ENCODE measurements at regions not wholly inside any gene's neighbourhood (a gene's known extent, or its start where the extent isn't known, plus 50 kb on each side); places are given as distances from the start of the nearest gene placed in this dataset.

DNA sequence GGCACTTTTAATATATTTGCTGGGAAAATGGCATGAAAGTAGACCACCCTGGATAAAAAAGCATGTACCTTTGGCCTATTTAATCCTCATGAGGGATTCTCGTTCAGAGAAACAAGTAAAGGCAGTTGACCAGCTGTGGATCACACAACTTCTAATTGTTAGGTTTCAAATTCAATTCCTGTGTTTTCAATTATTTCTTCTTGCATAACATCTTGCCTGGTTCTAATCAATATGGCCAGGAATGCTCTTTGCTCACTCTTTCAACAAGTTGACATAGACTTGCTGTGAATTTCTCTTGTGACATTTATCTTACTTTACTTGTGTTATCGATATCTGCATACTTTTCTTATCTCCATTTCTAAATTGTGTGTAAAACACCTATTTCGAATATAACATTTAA, 211.8 kb downstream of the SLC7A11 start:
- no peak for DNase-seq (ENCODE audit: low read depth)

DNA sequence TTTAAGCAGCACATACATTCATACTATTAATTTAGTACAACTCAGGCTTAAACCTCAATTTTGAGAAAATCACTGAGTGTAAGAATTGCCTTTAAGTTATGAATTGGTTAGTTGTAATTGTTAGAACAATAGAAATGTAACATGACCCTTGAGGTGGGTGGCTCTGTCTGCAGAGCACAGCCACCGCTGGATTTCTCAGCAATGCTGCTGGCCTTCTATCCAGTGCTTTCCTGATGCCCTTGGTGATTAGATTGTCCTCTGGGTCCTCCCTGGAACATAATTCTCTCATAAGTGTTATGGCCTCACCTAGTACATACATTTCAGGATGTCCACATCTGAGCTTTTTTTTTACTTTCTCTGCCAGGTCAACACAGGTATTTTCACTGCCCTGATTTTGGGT, 213.2 kb downstream of the SLC7A11 start:
- DNase-seq (ENCODE audit: low read depth) = no peak

DNA sequence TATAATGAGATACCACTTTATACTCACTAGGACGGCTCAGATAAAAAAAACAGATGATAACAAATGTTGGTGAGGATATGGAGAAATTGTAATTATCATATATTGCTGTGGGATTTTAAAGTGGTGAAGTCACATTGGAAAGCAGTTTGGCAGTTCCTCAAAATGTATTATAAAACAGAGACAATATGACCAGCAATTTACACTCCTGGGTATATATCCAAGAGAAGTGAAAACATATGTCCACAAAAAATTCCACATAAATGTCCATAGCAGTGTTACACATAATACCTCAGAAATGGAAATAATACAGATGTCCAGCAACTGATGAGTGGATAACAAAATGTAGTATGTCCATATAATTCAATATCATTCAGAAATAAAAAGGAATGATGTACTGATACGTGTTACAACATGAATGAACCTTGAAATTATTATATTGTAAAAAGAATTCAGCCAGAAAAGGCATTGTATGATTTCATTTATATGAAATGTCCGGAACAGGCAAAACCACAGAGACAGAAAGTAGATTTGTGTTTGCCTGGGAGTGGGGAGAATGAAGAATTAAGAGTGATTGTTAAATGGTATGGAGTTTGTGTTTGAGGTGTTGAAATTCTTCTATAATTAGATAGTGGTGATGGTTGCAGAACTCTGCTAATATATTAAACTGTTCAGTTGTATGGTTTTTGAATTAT, 220.9 kb downstream of the SLC7A11 start:
- no peak for DNase-seq (ENCODE audit: low read depth)

DNA sequence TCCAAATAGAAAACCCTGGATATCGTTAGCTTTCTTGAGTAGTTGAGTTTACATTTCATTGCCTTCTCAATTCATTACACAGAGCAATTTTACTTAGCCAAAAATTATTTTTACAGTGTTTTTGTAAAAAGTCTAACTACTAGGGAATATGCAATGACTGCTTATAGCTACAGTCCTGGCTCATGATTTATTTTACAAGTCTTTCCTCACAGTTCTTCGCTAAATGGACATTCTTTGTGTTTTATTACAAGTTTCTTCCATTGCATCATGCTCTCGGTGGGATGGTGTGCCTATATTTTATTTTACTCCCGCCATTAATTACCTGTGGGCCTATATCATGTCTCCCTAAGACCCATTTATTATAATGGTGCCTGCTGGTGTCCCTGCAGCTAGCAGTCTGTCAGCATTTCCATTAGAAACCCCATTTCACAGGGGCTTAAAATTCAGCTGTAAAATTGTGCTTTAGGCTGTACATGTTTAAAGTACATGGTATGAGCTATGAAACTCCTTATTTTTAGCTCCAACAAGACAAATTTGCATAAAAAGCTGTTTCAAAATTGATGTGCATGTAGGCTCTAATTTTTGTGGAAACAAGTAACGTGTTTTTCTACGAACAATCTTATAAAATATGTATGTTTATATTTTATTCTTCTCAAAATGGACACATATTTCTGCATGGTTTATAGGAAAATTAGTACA, 227.4 kb downstream of the SLC7A11 start:
- no peak for DNase-seq (ENCODE audit: low read depth)

DNA sequence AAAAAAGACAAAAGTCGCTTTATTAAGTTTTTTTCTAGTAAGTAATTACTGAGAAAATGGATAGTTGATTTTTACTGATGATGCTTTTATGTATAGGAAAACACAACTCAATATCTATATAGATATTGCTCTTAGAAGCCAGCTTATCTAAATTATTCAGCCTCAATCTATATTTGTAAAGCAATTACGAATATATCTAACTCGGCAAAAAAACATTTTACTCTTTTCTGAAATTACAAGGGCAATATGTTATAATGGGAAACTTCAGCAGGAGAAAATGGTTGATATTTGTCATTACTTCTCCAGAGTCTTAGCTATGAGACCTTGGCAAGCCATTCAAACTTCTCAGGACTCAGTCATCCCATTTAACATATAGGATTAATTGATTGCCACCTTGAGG, 228.5 kb downstream of the SLC7A11 start:
- DNase-seq (ENCODE audit: low read depth) = no peak

DNA sequence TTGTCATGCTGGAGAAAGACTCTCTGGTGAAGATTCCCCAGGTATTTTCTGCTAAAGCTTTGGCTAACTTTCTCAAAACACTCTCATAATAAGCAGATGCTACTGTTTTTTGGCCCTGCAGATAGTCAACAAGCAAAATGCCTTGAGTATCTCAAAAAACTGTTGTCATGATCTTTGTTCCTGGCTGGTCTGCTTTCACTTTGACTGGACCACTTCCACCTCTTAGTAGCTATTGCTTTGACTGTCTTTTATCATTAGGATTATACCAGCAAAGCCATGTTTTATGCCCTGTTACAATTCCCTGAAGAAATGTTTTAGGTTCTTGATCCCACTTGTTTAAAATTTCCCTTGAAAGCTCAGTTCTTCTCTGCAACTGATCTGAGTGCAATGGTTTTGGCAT, 231.5 kb downstream of the SLC7A11 start:
- no peak for DNase-seq (ENCODE audit: low read depth)

DNA sequence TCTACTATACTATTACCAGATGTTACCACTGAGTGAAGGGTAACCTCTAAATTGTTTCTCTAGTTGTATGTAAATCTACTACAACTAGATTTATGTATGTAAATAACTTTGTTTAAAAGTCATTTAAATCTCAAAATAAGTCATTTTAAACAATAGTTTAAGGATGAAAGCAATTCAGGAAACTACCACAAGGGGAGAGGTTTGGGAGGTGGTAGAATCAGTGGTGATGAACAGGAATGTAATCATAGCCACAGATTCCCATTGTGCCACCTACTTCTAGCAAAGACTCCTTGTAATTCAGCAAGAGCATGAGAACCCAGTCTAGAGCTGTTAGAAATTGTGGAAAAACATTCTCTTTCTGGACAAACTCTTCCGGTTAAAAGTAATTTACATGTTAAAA, 234.6 kb downstream of the SLC7A11 start:
- no peak for DNase-seq (ENCODE audit: low read depth)

DNA sequence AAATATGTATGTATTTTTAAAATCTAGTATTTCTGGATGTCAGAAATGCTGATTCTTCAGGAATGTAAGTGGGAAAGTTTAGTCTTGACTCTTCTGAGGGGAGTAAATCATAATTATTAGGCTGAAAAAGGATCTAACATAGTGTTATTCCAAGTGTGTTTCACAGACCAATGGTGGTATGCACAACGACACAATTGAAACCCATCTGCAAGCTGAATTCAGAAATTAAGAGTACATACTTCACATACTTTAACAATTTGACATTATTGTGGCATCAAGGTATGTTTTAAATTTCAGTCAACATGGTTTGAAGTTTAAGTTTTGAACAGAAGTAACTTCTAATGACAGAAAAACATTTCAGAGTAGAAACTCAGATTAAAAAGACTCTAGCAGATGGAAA, 236.7 kb downstream of the SLC7A11 start:
- DNase-seq (ENCODE audit: low read depth) = no peak

DNA sequence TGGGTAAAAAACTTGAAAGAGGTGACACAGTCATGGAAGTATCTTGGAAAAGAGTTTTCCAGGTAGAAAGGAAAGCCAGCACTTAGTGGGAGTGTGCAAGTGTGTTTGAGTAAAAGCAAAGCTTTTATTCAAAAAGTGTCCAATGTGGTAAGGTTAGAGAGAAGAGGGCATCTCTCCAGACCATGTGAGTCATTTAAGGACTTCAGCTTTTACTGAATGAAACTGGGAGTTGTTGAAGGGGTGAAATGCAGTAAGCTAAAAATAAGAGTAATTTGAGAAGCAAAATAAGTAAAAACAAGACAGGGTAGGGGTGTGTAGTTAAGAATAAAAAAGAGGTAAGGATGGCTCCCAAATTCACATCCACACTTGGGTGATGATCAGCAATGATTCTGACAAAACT, 238.9 kb downstream of the SLC7A11 start:
- peak; percentile 38 for DNase-seq (ENCODE audit: low read depth)

DNA sequence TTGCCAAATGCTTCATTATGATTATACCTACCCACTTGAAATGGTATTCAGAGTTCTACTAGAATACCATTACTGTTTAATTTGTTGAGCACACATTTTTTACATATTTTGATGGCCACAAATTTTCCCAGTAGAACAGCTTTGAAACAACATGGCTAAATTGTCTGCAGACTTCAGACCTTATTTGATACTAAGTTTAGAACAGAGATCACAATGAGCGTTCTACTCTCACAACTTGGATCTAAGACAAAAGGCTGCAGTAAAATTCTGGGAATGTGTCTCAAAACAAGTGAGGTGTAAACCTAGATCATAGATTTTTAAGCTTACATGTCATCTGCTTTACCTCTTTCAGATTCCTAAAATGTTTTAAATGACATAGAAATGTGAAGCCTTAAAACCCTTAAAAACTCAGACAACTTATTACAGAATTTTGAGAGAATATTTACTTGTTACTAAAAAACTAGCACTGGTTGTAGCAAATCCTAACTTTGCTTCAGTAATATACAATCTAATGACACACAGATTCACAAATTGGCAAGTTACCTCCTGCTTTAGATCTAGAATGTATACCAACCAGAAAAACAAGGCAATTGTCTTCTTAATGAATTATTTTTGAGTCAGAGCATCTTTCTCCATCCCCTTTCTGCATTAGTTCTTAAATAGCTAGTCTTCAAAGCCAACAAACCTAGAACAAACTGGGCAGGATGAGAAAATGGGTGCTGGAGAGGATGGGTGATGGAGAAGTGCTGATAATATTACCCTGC, 243.3 kb downstream of the SLC7A11 start:
- DNase-seq (ENCODE audit: low read depth) = peak; percentile 51

DNA sequence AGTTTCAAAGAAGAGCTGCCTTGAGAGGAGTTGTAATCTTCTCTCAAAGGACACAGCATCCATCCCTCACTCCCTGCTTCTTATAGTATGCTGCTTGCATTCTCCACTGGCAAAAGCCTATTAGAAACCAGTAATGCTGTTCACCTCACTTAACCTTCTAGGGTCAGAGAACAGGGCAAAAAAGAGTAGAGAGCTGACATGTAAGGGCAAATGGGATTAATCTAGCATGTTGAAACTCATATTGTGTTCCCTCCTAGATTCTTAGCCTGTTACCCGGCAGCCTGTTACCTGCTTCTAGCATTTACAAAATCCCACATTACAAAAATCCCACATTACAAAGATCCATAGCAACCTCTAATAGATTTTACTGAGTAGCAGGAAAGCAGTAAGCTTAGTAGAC, 244.7 kb downstream of the SLC7A11 start:
- no peak for DNase-seq (ENCODE audit: low read depth)

DNA sequence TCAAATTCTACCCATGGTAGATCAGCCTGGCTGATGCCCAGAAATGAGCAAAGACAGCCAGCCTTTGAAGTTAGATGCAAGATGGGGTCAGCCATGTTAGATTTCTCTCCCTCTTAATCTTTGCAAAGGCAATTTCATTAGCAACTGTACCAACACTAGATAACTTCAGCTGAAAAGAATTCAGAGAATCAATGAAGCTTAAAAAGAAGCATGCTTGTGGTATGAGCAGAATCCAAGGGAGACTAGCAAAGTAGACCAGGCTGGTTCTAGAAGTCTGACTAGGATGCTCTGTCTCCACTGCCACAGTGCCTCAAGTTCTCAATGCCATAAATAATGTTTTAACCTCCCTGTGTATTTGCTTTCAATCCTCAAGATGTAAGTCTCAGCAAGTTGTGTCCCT, 247.3 kb downstream of the SLC7A11 start:
- DNase-seq (ENCODE audit: low read depth) = peak; percentile 17

DNA sequence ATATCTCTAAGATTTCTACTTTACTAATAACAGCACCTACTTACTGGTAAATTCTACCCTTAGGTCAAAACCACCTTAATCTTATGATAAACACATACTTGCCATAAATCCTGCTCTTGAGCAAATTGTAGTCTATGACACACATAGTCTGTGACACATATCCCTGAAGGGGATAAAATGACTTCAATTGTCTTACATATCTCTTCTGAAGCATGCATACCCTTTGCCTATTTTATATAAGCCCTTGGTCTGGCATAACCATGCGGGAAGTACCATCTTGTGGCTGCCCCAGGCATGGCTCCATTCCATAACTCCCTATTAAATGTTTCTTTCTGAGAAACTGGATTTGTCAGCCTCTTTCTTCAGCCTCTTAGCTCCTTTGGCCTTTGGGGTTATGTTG, 248.9 kb downstream of the SLC7A11 start:
- DNase-seq (ENCODE audit: low read depth) = no peak

DNA sequence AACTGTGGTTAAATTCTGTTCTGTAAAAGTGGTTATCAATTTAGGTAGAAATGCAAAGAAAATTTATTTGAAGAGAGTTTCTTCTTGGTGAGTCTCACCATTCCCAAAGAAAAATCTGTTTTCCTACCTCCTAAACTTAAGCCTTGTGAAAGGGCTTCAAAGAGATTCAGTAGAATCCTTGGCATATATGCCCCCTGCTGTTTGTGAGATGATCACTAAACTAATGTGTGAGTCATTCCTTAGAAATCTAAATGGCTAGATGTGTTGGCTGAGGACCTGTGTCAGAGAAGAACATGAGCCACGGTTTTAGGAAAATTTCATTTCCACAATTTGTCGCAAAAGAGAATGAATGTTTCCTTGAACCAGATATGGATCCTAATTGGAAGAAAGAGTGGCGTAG, 260.9 kb downstream of the SLC7A11 start:
- no peak for DNase-seq (ENCODE audit: low read depth)

DNA sequence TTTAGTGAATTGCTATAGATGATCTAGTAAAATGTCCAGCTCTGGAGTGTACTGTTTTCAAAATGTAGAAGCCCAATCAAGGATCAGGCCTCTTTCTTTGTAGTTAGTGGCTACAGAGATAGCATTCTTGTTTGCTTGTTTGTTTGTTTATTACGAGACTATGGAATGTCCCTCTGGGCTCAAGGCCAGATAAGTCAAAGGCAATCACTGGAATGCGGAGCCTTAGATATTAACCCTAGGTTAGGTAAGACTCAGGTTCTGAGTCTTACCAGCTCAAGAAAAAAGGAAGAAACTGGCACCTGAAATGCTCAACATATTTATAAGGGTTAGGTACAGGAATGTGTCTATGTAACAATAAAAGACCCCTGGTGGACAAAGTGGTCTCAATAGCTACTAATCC, 261.5 kb downstream of the SLC7A11 start:
- no peak for DNase-seq (ENCODE audit: low read depth)

DNA sequence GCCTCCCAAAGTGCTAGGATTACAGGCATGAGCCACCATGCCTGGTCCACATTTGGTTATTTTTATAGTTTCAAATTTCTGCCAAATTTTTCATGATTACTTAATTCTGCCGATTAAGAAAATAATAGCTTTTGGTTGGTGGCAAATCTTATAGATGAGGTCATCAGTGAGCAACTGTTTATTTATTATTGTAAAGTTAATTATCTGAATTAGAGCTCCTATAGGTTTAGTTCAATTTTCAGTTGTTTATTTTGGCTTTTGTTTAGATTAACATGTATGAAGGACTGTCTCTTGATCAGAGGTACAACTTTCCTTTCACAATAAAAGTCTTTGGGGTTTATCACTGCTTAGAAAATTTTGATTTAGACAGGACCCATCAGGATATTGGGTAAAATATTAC, 262.2 kb downstream of the SLC7A11 start:
- no peak for DNase-seq (ENCODE audit: low read depth)

DNA sequence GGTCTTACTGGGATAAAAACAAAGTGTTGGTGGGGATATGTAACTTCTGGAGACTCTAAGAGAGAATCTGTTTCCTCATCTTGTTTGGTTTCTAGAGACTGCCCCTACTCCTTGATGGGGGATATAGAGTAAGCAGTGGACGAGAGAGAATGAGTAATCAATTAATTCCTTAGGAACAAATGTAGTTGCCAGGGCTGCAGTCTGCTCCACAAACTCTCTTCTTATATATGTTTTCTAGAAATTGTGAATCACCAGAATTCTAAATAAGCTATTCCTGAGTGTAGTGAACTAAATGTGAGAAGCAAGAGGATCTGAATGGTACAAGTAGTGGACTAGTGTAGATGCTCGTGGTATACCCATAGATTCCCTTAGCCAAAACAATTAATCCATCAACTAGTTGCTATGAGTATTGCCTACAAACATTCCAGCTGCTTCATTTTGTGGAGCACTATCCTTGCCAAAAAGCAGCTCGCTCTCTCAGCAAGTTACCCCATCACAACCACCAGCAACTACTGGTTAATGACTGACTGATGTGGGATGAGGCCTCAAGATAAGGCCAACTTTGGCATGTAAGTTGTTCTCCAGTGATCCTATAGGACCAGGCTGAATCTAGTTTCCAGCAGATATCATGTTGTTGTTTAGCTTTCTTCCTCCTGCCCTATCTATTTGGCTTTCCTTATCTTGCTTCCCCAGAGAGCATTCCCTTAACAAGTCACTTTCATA, 273.0 kb downstream of the SLC7A11 start:
- DNase-seq (ENCODE audit: low read depth) = peak; percentile 9

DNA sequence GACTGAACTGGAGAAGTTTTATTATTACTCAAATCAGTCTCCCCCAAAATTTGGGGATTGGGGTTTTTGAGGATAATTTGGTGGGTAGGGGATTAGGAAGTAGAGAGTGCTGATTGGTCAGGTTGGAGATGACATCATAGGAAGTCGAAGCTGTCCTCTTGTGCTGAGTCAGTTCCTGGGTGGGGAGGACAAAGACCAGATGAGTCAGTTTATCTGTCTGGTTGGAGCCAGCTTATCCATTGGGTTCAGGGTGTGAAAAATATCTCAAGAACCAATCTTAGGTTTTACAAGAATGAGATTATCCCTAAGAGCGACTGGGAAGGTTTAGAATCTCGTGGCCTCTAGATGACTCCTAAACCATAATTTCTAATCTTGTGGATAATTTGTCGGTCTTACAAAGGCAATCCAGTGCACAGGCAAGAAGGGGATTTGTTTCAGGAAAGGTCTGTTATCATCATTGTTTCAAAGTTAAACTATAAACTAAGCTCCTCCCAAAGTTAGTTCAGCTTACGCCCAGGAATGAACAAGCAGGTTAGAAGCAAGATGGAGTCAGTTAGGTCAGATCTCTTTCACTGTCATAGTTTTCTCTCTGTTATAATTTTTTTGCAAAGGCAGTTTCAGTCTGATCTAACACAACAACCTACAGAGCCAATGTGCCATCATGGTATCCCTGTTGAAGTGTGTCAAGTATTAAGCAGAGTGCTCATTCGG, 274.5 kb downstream of the SLC7A11 start:
- DNase-seq (ENCODE audit: low read depth) = no peak

DNA sequence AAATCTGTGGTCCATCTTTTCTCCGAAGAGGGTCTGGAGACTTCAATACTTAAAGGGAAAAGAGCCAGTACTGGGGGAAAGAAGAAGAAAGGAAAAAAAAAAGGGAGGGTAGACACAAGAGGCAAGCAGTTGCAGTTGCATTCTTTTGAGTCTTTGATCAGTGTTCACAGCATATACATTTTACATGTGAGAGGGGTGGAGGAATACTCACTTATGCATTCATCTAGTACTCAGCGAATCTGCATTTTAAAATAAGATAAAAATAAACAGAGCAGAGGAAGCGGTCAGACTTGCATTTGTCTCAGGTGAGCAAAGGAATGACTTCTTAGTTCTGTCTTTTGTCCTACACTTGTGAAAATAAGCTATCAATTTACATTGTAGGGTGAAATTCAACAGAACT, 275.6 kb downstream of the SLC7A11 start:
- no peak for DNase-seq (ENCODE audit: low read depth)

DNA sequence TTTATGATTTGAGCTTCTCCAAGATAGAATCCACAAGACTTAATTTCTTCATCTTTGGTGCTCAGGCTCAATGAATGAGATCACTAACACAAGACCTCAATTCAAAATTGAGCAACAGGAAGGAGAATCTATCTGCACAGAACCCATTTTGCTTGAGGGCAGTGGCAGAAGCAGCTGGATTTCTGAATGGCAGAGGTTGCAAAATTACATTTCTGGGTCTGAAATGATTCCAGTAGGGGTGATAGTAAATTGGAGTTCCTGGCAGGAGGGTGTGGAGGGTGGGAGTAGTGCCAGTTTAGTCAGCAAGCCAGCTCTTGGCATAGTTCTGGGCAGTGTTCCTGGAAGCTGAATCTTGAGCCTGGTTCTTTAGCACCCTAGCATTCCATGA, 281.1 kb downstream of the SLC7A11 start:
- DNase-seq (ENCODE audit: low read depth) = peak; percentile 71

DNA sequence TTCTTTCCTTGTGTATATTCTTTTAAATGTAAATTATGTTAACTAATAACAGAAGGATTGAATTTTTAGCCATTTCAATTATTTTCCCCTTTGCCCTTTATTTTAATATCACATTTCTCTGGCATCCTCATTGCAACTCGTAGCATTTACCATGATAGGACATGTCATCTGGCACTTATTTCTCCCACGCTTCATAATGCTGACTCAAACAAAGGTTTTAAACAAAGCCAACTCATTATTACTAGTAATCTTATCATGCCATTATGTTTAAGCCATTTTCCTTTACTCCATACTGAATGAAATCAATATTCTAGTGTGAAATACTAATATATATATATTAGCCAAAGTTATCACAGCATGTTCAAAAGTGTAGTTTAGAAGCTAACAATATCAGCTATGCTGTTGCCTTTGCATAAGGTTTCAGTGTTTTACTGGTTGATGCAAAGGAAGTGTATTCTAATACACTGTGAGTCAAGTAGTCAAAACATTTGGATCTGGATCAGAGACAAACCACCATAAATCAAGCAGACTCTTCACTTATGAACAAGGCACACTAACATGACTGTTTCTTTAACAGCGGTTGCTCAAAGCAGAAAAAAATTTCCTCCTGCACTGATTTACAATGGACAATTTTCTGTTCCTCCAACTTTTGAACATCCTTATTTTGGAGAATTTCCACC, 281.6 kb downstream of the SLC7A11 start:
- DNase-seq (ENCODE audit: low read depth) = peak; percentile 46
